Embryonic facial prominence (tissue), 1 donor: ENCODE measurements at regions not wholly inside any gene's neighbourhood (a gene's known extent, or its start where the extent isn't known, plus 50 kb on each side); places are given as distances from the start of the nearest gene placed in this dataset.

ENCODE experiments used
- DNase-seq: peaks from one replicate; pipeline ENCODE4 v3.0.0-alpha.2; 2016; ENCODE audit errors: extremely low spot score

DNA sequence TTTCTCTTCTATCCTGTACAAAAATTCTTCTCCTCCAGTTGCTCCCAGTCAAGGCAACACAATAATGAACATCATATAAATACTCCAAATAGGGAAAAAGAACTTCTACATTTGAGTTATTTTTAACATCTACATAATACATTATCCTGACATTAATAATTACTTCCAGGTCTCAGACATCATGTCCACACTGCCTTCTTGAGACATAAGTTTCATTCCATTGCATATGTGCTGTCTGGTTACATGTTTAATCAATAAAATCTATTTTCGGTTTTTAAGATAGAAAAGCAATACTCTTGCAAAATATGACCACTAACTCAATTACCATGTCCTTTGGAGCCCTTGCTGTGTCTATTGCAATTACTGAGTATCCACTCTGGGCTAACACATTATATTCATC lies 881.9 kb downstream of the GALC start:
- DNase-seq, result no peak

DNA sequence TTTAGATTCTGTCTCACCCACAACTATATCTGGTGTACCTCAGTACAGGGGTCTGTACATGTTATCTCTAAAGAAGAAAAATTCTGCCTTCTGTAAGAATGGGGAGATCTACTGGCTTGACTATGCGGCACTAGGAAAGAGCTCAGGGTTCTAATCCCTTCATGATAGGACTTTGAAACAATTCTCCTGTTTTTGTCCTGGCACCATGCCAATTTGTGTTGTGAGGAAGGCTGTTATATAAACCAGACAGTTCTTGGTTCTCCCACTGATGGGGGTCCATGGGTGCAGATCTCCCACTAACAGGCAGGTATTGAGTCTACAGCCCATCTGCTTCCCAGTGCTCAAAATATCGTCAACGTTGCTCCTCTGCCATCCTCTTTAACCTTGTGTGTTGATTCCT lies 883.7 kb downstream of the GALC start:
- DNase-seq, result no peak

DNA sequence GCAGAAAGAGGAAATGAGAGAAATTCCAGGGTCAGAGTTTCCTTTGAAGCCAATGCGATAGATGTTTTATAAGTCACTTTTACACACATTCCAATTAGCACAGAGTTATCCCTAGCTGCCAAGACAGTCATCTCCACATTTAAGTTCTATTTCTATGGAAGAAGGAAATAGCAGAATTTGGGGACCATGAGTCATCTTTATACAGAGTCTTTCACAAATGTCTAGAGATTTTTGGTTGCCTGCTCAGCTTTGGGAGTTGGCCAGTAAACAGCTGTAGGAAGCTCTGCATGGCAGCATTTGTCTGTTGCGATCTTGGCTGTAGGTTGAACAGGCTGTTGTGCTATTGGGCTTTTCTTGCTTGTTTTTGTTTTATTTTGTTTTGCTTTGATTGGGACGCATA lies 884.3 kb downstream of the GALC start:
- DNase-seq, result no peak

DNA sequence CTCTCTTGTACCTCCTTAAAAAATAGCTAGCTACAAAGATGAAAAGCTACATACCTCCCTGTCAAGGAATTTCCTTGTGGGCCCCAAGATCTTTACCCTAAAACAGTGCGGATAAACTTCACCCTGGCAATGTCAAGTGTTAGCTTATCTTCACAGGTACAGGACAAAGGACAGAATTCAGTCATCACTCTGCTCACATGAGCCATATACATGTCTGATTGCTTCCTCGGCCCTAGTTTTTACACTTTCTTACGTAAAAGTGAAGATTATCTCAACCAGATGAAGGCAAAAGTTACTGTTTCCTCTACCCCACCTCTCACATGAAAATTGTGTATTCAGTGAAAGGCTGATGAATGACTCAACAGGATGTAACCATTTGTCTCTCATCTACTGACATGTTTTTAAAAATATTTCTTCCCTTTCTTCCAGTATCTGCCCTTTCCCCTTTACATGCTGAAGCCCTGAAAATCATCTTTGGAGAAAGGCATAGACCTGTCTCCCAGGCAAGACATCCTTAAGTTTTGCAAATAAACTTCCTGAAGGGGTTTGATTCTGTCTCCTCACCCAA lies 890.1 kb downstream of the GALC start:
- DNase-seq, result no peak

DNA sequence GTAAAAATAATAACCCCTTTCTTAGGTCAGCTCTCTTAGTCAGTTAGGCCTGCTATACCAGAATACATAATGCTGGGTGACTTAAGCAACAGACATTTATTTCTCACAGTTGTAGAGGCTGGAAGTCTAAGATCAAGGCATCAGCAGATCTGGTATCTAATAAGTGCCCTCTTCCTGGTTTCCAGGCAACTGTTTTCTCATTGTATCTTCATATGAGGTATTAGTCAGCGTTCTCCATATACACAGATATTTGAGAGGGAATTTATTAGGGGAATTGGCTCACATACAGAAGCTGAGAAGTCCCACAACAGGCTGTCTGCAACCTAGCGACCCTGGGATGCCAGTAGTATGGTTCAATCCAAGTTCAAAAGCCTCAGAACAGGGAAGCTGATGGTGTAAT lies 896.0 kb downstream of the GALC start:
- DNase-seq, result no peak

DNA sequence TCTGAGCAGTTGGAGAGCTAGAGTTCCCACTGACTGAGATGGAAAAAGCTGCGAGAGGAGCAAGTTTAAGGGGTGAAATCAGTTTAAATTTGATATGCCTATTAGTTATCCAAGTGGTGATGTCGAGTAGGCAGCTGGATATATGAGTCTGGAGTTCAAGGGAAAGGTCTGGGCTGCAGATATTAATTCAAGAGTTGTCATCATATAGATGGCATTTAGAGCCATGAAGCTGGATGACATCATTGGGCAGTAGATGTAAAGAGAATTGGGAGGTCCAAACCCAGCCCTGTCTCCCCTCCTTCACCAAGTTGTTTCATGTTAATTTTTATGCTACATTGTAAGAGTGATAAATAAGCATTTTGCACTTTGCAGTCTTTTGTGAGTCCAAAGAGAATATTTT lies 898.1 kb downstream of the GALC start:
- DNase-seq, result no peak

DNA sequence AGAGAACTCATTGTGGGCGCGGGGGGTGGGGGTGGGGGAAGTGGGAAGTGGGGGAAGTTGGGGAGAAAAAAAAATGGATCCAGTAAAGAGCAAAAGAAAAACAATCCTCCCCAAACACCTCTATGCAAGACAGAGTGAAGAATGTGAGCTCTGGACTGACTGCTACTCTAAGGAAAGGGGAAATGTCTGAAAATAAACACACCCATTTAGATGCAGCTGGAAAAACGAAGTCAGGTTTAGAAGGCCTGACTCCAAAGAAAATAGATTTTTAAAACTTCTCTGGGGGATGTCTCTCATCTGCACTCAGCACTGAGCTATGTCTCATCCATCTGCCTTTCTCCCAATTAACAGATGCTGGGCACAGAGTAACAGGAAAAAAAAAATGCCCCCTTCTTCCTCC lies 904.4 kb downstream of the GALC start:
- no peak for DNase-seq

DNA sequence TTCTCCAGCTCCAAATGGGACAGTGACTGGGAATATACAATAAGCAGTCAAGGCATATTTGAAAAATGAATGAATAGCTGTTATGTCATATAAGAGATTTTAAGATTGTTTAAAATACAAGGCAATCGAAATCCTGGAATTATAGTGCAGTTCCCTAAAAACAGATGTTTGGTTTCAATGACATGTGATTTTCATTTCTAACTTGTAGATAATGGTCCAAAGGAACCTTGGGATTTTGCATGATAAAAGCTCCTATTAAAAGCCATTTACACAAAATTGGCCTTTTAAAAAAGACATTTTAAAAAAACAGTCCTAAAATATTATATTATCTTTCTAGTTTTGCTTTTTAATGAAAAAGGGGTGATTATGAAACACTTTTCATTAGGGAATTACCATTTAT lies 905.1 kb downstream of the GALC start:
- no peak for DNase-seq

DNA sequence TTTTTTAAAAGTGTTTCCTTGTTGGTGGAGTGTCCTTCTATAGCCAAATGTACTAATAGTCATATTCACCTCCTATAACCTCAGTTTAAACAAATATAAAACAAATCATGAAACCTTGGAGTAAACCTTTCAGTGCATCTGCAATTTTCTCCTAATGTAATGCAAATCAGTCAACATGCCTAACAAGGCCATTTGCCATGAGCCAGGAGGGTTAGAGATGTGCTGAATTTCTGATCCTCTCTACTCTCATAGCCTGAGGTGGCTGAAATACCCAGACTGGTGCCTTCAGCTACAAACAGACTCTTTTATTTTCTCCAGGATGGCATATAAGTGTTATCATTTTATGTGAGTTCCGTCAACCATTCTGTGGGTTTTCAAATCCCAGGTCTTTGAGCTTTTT lies 908.1 kb downstream of the GALC start:
- DNase-seq, result no peak

DNA sequence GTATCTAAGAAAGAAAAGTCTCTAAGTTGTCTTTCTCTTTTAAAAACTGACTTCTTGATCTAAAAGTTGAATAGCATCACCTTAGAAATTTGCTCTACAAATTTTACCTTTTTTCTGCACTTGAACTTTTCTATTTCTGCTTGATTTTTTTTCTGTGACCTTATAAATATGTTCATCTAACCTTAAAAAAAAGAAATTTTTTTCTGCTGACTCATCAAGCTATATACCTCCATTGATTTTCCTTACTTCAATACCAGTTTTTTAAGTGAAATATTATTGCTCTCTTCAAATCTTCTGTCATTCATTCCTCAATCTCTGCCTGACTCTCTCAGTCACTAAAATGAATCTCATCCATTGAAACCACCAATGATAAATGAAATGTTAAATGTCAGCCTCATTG lies 910.1 kb downstream of the GALC start:
- DNase-seq, result no peak

DNA sequence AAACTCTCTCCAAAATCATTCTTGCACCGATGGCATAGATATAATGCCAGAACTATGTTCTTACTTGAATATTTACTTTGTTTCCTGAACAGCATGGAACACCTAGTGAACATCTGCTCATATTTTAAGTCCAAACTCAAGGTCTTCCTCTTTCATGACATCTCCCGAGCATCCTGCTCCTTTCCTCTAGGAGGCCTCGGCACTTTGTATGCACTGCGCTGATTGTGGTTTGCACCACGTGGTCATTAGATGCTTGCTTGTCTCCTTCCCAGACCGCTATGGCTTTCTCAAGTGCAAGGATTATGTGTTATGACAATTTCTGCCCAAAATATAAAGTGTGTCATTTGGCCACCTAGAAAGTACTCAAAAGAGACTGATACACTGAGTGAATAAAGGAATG lies 912.0 kb downstream of the GALC start:
- DNase-seq, result no peak

DNA sequence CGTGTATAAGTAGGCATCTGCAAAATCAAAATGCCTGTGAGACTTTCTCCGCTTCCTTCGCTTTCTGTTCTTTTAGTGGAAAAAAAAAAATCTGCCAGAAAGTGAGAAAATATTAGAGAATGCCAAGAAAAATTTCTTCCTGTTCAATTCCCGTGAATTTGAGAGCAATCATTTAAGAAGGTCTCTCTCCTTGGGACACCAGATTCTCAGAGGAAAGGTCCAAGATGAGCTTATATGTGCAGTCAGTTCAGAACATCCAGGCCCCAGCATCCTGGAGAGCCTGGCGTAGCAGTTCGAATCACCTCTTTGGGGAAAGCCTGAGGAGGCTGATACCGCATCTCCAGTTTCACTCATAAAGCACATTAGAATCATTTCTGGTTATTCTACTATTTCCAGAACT lies 912.8 kb downstream of the GALC start:
- no peak for DNase-seq

DNA sequence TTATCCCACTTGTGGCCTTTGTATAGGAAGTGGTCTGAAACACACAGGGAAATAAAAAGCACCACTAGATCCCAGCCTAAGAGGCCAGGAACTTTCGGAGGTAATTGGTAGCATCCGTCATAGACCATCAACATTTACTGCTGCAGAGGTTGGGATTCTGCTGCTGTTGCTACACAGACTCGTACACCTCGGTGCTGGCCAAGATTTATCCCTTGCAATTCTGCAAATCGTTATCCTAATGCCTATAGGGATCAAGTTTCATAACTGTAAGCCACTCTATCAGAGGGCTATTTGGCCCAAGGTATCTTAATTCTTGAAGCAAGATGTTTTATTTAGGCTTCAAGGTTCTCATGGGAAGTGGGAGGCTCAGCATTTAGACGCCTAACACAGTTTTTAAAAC lies 913.6 kb downstream of the GALC start:
- DNase-seq, result no peak

DNA sequence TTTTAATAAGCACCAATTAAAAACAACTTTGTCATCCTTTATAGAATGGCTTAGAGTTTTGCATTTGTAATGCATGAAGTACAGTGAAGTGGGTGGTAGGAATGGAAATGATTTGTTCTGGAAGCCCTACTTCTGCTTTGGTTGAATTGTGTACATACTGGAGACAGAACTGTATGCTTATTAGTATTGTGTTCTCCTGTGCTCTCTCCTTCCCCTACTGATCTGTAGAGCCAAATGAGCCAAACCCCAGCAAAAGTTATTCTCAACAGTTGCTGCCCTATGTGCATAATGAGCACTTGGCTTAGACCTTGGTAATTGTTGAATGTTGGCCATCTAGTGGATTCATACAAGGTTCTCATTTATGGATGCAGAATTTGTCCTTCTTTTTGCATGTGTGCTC lies 916.1 kb downstream of the GALC start:
- DNase-seq, result no peak

DNA sequence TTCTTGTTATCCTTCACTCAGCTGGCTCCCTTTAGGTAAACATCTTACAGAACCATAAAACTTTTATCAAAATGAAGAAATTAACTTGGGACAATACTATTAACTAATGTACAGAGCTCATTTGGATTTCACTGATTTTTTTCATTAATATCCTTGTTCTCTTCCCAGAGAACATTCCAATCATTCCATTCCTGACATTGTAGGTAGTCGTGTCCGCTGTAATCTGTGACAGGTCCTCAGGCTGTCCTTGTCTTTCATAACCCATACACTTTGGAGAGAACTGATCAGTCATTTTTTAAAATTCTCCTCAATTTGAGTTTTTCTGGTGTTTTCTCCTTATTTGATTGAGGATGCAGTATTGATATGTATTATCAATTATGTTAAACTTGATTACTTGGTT lies 916.8 kb downstream of the GALC start:
- DNase-seq, result no peak

DNA sequence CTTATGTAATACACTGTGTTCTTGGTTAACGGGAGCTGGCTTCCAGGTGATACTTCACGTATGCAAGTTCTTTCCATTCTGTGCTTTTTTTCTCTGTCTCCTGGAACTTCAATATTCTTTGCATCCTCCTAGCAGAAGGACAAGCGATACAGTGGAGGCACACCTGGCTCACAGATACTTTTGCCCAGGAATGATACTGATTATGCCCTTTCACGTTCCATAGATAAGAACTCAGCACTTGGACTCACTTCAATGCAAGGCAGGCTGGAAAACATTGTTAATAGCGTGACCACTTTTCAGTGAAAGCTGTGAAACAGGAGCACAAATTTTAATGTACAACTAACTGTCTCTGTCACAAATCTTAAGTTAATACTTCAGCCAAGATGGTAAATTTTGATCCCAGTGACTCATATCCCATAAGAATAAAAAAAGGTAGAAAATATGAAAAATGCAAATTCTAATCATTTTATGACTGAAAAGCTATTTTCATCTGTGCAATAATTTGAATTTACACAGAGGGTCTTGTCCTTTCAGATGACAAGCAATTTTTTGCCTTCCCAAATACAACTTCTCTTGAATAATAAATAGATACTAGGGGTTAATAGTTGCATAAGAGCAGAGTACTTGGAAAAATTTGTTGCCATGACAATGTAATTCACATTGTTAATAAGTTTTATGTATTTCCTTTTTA lies 919.0 kb downstream of the GALC start:
- DNase-seq, result no peak

DNA sequence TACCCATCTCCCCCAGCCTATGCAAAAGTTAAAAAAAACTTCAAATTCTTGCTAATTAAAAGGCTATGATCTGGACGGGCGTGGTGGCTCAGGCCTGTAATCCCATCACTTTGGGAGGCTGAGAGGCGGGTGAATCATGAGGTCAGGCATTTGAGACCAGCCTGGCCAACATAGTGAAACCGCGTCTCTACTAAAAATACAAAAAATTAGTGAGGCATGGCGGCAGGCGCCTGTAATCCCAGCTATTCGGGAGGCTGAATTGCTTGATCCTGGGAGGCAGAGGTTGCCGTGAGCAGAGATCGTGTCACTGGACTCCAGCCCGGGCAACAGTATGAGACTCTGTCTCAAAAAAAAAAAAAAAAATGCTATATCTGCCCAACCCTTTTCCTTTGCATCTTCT lies 925.4 kb downstream of the GALC start:
- no peak for DNase-seq

DNA sequence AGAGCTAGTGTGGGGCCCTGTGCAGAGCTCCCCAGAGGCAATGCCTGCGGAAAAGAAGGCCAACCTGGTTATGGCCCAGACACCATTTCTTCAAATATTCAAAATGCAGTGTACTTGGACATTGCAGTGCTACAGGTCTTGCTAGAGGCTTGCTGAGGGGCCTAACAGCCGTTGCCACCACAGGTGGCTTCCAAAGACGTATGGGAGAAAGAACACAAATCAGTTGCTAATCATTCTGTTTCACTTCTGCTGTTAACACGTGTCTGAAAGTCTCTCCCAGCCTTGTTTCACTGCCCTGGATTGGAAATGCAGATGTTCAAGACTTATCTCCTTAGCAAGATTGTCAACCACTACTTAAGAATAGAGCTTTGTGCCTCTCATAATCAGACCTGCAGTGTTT lies 925.9 kb downstream of the GALC start:
- DNase-seq, result no peak

DNA sequence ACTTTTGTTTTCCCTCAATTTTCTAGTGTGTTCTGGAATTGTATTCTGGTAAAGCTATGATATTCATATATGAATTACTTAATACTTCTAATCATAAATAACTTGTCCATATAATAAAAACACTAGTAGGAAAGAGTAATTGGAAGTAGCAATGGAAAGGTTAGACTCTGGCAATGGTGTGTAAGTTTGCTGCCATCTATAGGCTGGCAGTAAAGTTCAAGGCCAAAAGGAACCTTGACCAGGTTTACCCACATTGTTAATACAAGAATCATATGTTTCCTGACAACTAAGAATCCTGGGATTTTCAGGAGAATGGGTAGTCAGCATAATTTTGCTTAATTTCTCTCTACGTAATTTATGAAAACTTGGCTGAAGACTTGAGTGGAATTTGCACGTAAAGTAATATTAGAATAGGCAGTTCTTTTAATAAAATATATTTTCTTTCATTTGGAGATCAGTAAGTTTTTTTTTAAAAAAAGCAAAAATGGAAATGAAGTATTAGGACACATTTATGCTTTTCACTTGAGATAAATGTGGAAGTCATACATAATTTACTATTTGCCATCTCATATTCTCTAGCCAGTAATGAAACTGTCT lies 926.7 kb downstream of the GALC start:
- DNase-seq, result no peak

DNA sequence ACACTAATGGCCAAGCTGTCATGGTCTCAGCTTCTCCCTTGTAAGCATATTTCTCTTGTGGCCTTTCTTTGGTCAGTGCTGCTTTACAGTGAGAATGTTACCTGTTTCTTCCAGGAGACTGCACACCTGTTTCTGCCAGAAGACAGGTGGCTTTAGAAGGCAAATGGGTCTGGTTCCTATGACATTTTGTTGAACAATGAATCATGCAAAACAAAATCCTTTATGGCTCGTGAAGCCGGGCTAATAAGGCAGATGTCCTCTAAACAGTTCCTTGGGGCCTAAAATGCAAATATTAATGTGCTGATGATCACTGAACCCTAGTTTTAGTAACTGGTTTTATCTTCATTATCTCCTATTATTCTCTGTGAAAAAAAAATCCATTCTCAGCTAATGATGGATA lies 927.6 kb downstream of the GALC start:
- DNase-seq, result no peak

DNA sequence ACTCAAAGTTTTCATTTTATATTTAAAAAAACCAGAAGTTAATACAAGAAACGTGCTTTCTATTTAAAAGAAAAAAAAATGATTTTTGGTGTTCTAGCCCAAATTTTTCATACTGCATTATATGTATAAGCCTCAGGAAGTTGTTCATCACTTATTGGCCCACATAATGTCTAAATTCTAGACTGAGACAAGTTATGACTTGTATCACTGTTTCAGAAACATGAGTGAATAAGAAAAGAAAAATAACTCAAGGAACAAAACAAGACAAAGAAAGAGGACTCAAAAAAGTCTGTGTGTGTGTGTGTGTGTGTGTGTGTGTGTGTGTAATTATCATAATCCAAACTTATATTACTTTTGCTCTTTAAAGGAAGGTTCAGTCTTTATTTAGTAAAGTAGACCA lies 929.8 kb downstream of the GALC start:
- no peak for DNase-seq

DNA sequence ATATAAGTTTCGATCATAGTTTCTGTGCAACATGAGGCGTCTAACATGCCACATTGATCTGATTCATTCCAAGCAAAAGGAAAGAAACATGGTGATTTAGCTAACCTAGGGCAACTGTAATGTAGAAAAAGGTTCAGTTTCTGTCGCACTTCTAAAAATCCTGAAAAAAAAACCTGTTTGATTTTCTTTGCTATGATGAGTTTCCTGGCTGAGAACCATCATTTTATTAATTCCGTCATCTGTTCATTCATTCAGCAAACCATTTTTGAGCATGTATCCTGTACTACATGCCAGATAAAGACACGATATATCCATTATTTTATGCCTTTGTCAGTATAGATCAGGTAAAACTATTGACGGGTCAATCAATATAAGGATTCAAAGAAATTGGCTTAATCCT lies 932.6 kb downstream of the GALC start:
- DNase-seq, result no peak

DNA sequence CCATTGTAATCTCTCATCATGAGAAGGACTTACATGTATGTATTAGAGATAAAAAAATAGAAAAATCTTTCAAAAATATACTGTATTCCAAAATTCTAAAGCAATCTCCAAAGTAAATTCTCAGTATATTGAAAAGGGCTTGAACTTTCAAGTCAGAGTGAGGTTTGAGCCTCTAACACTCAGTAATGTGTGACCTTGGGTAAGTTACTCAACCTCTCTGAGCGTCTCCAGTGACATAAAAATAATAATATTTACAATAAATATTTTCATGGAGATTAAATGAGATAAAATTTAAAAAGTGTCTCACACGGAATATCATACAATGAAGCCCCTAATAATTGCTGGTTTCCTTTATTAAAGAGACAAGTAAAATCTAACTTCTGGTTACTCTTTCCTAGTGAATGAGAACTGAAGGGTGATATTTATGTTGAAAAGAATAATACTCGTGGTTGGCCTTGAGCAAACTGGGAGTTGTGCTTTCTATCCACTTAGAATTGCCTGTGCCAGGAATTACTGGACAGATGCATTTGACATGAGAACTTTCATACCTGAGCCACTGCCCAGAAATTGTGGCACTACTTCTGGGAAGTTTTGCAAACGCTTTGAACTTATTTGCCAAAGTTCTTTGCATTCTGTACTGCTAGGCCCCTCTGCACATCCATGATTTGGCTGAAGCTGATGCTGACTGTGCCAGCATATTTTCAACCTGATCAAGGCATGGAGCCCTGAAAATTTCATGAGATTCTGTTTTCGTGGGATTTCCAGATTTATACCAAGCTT lies 933.7 kb downstream of the GALC start:
- no peak for DNase-seq
